ENCODE measurements at regions not wholly inside any gene's neighbourhood (a gene's known extent, or its start where the extent isn't known, plus 50 kb on each side); places are given as distances from the start of the nearest gene placed in this dataset.
A peak's percentile ranks its signal among the peaks of the same experiment; 100 is the strongest.

- Histone ChIP-seq H4K20me1 (ENCODE audit: insufficient read depth, low read length) (no peaks in the 10 kb centered on the region), H3K4me1 (ENCODE audit: insufficient read depth, low read length) (no peaks in the 10 kb centered on the region), H3K36me3 (ENCODE audit: insufficient read depth, low read length) (no peaks in the 10 kb centered on the region), H3K9me3 (ENCODE audit: insufficient read depth, low read length, severe bottlenecking) (no peaks in the 10 kb centered on the region), H3K4me3 (ENCODE audit: low read depth in 1 of 2, low read length in 2 of 2) (no peak overlapping the region), H3K9ac (ENCODE audit: low read depth, low read length) (no peak overlapping the region), H3K27me3 (ENCODE audit: insufficient read depth, low read length, poor library complexity) (no peaks in the 10 kb centered on the region), H3K4me2 (ENCODE audit: insufficient read depth, low read length) (no peak overlapping the region), H3K79me2 (ENCODE audit: insufficient read depth, low read length) (no peaks in the 10 kb centered on the region), H2AFZ (ENCODE audit: low read depth, low read length) (no peak overlapping the region), H3K27ac (ENCODE audit: low read length) (no peak overlapping the region)
- ATAC-seq (ENCODE audit: insufficient read depth, low read depth), result no peak
- no peak for DNase-seq
- TF ChIP-seq EZH2 (IDR thresholded peaks at IDR 0.05; ENCODE audit: borderline replicate concordance, low read depth, low read length, severe bottlenecking), result no peak
- no peak for TF ChIP-seq CTCF (IDR thresholded peaks at IDR 0.05; ENCODE audit: borderline replicate concordance, extremely low read depth, low read length, poor library complexity, severe bottlenecking)
Measured at GRCh38 chr7:118794419-118794818, 569.9 kb downstream of the ANKRD7 start.

- no peak overlapping the region for H3K27ac ChIP-seq (ENCODE audit: low read length)
- no peaks in the 10 kb centered on the region for H3K4me1 ChIP-seq (ENCODE audit: insufficient read depth, low read length)
- no peak overlapping the region for H3K9ac ChIP-seq (ENCODE audit: low read depth, low read length)
- ATAC-seq (ENCODE audit: insufficient read depth, low read depth) (no peak), DNase-seq (no peak)
- H3K36me3 ChIP-seq (ENCODE audit: insufficient read depth, low read length), result no peaks in the 10 kb centered on the region
- H3K4me3 ChIP-seq (ENCODE audit: low read depth in 1 of 2, low read length in 2 of 2), result no peak overlapping the region
- no peaks in the 10 kb centered on the region for H3K9me3 ChIP-seq (ENCODE audit: insufficient read depth, low read length, severe bottlenecking)
- no peak overlapping the region for H3K4me2 ChIP-seq (ENCODE audit: insufficient read depth, low read length)
- no peaks in the 10 kb centered on the region for H4K20me1 ChIP-seq (ENCODE audit: insufficient read depth, low read length)
- H3K27me3 ChIP-seq (ENCODE audit: insufficient read depth, low read length, poor library complexity), result no peaks in the 10 kb centered on the region
- no peak overlapping the region for H2AFZ ChIP-seq (ENCODE audit: low read depth, low read length)
- no peaks in the 10 kb centered on the region for H3K79me2 ChIP-seq (ENCODE audit: insufficient read depth, low read length)
- TF ChIP-seq CTCF (IDR thresholded peaks at IDR 0.05; ENCODE audit: borderline replicate concordance, extremely low read depth, low read length, poor library complexity, severe bottlenecking) (no peak), EZH2 (IDR thresholded peaks at IDR 0.05; ENCODE audit: borderline replicate concordance, low read depth, low read length, severe bottlenecking) (no peak)
Measured at GRCh38 chr7:118801366-118801765, 576.9 kb downstream of the ANKRD7 start.

- no peak overlapping the region for H3K4me3 ChIP-seq (ENCODE audit: low read depth in 1 of 2, low read length in 2 of 2)
- no peaks in the 10 kb centered on the region for H3K27me3 ChIP-seq (ENCODE audit: insufficient read depth, low read length, poor library complexity)
- H3K4me1 ChIP-seq (ENCODE audit: insufficient read depth, low read length), result no peaks in the 10 kb centered on the region
- H2AFZ ChIP-seq (ENCODE audit: low read depth, low read length), result no peak overlapping the region
- no peak for ATAC-seq (ENCODE audit: insufficient read depth, low read depth)
- no peak for TF ChIP-seq EZH2 (IDR thresholded peaks at IDR 0.05; ENCODE audit: borderline replicate concordance, low read depth, low read length, severe bottlenecking)
- TF ChIP-seq CTCF (IDR thresholded peaks at IDR 0.05; ENCODE audit: borderline replicate concordance, extremely low read depth, low read length, poor library complexity, severe bottlenecking), result no peak
- no peaks in the 10 kb centered on the region for H4K20me1 ChIP-seq (ENCODE audit: insufficient read depth, low read length)
- no peaks in the 10 kb centered on the region for H3K9me3 ChIP-seq (ENCODE audit: insufficient read depth, low read length, severe bottlenecking)
- H3K4me2 ChIP-seq (ENCODE audit: insufficient read depth, low read length), result no peak overlapping the region
- no peak overlapping the region for H3K27ac ChIP-seq (ENCODE audit: low read length)
- DNase-seq, result no peak
- no peaks in the 10 kb centered on the region for H3K79me2 ChIP-seq (ENCODE audit: insufficient read depth, low read length)
- H3K36me3 ChIP-seq (ENCODE audit: insufficient read depth, low read length), result no peaks in the 10 kb centered on the region
- no peak overlapping the region for H3K9ac ChIP-seq (ENCODE audit: low read depth, low read length)
Measured at GRCh38 chr7:118802726-118803125, 578.2 kb downstream of the ANKRD7 start.

GRCh38 chr7:118826246-118826645 is 601.7 kb downstream of the ANKRD7 start:
- no peaks in the 10 kb centered on the region for H3K36me3 ChIP-seq (ENCODE audit: insufficient read depth, low read length)
- no peak overlapping the region for H3K4me2 ChIP-seq (ENCODE audit: insufficient read depth, low read length)
- no peak for ATAC-seq (ENCODE audit: insufficient read depth, low read depth)
- H3K4me3 ChIP-seq (ENCODE audit: low read depth in 1 of 2, low read length in 2 of 2), result no peak overlapping the region
- peak overlapping the region; percentile 33; the same call in 1 of the 2 replicates for H2AFZ ChIP-seq (ENCODE audit: low read depth, low read length)
- H4K20me1 ChIP-seq (ENCODE audit: insufficient read depth, low read length), result no peaks in the 10 kb centered on the region
- no peak overlapping the region for H3K9ac ChIP-seq (ENCODE audit: low read depth, low read length)
- no peaks in the 10 kb centered on the region for H3K27me3 ChIP-seq (ENCODE audit: insufficient read depth, low read length, poor library complexity)
- H3K9me3 ChIP-seq (ENCODE audit: insufficient read depth, low read length, severe bottlenecking), result no peaks in the 10 kb centered on the region
- H3K27ac ChIP-seq (ENCODE audit: low read length), result no peak overlapping the region
- no peaks in the 10 kb centered on the region for H3K79me2 ChIP-seq (ENCODE audit: insufficient read depth, low read length)
- DNase-seq, result no peak
- TF ChIP-seq EZH2 (IDR thresholded peaks at IDR 0.05; ENCODE audit: borderline replicate concordance, low read depth, low read length, severe bottlenecking) (no peak), CTCF (IDR thresholded peaks at IDR 0.05; ENCODE audit: borderline replicate concordance, extremely low read depth, low read length, poor library complexity, severe bottlenecking) (no peak)
- no peaks in the 10 kb centered on the region for H3K4me1 ChIP-seq (ENCODE audit: insufficient read depth, low read length)

All from DND-41 (cell line).